ENCODE measurements at regions not wholly inside any gene's neighbourhood (a gene's known extent, or its start where the extent isn't known, plus 50 kb on each side); places are given as distances from the start of the nearest gene placed in this dataset.

- peaks cover 6 to 29% of the 10 kb centered on the region in 2 experiments; a peak in 4 of 5 replicates for H3K4me1 ChIP-seq (replicated peaks in 1 of 2; ENCODE audit: control insufficient read depth in 2 of 2, insufficient read depth in 2 of 2, low read length in 2 of 2)
- H3K36me3 ChIP-seq (ENCODE audit: control insufficient read depth, insufficient read depth, low read length): no peaks in the 10 kb centered on the region
- H3K27ac ChIP-seq (ENCODE audit: extremely low read depth, low read depth, low read length): no peak overlapping the region
- TF ChIP-seq CCNT2 (IDR thresholded peaks at IDR 0.05; ENCODE audit: borderline replicate concordance, extremely low read depth, insufficient read length, low read depth, low read length) (no peak), POLR2G (IDR thresholded peaks at IDR 0.05; ENCODE audit: low read depth, low read length) (no peak)
- no peaks in the 10 kb centered on the region for H3K9me3 ChIP-seq (replicated peaks; ENCODE audit: control insufficient read depth, insufficient read depth, low read depth, low read length)
- intact Hi-C loops (cut with micrococcal nuclease) (loop anchor here (10.0 kb wide), 1 partner anchor 477 kb away; no protein-coding TSS in a partner anchor), in situ Hi-C loops (cut with MboI) (no loop called here)
- H4K20me1 ChIP-seq (replicated peaks; ENCODE audit: control insufficient read depth, insufficient read depth, low read length): no peaks in the 10 kb centered on the region
- DNase-seq (ENCODE audit: extremely low read depth in 1 of 4, low spot score in 3 of 4) (no peak), FAIRE-seq (no peak), ATAC-seq (no peak)
- H3K27me3 ChIP-seq (ENCODE audit: control insufficient read depth in 2 of 2, insufficient read depth in 2 of 2, low read length in 2 of 2): no peaks in the 10 kb centered on the region
- H3K79me2 ChIP-seq (ENCODE audit: control insufficient read depth, insufficient read depth, low read length): no peaks in the 10 kb centered on the region
- no peaks in the 10 kb centered on the region for H3K9me1 ChIP-seq (ENCODE audit: control insufficient read depth, insufficient read depth, low read length)
- no TSS peak for BruUV-seq (replicated peaks)
- POLR2A ChIA-PET: interaction anchor here (0.6 to 1.0 kb wide), 2 partner anchors 30 to 424 kb away, joined by 3 read pairs; no protein-coding TSS in a partner anchor
- CTCF ChIA-PET (ENCODE audit: low intra/inter-chr PET ratio): no interaction called here
- H3K4me3 ChIP-seq: no peak overlapping the region
- H2AFZ ChIP-seq (ENCODE audit: low read depth, low read length): no peak overlapping the region
- no peak overlapping the region for H3K4me2 ChIP-seq (ENCODE audit: insufficient read depth, low read length)
- 50% methylated on average over 3 of the region's 3 CpGs for WGBS (ENCODE audit: insufficient coverage, low coverage, missing lambda C conversion rate)
- H3K9ac ChIP-seq (ENCODE audit: insufficient read depth in 1 of 2, low read depth in 2 of 2, low read length in 2 of 2): no peak overlapping the region
Measured at GRCh38 chr4:128388352-128388630, 100.7 kb upstream of the PGRMC2 start.

- intact Hi-C loops (cut with micrococcal nuclease): loop anchor here (10.0 kb wide), 1 partner anchor 477 kb away; no protein-coding TSS in a partner anchor
- CTCF ChIA-PET (ENCODE audit: low intra/inter-chr PET ratio): no interaction called here
- no peaks in the 10 kb centered on the region for H3K79me2 ChIP-seq (ENCODE audit: control insufficient read depth, insufficient read depth, low read length)
- DNase-seq (ENCODE audit: extremely low read depth in 1 of 4, low spot score in 3 of 4): no peak
- H3K4me2 ChIP-seq (ENCODE audit: insufficient read depth, low read length): no peak overlapping the region
- in situ Hi-C loops (cut with MboI): no loop called here
- peak overlapping the region; percentile 77; the same call in 1 of the 2 replicates for H2AFZ ChIP-seq (ENCODE audit: low read depth, low read length)
- no peaks in the 10 kb centered on the region for H3K9me3 ChIP-seq (replicated peaks; ENCODE audit: control insufficient read depth, insufficient read depth, low read depth, low read length)
- no peak for ATAC-seq
- H4K20me1 ChIP-seq (replicated peaks; ENCODE audit: control insufficient read depth, insufficient read depth, low read length): no peaks in the 10 kb centered on the region
- H3K27me3 ChIP-seq (ENCODE audit: control insufficient read depth in 2 of 2, insufficient read depth in 2 of 2, low read length in 2 of 2): no peaks in the 10 kb centered on the region
- POLR2A ChIA-PET: interaction anchor here (0.6 to 1.0 kb wide), 2 partner anchors 30 to 424 kb away, joined by 3 read pairs; no protein-coding TSS in a partner anchor
- H3K9ac ChIP-seq (ENCODE audit: insufficient read depth in 1 of 2, low read depth in 2 of 2, low read length in 2 of 2): no peak overlapping the region
- H3K4me1 ChIP-seq (replicated peaks in 1 of 2; ENCODE audit: control insufficient read depth in 2 of 2, insufficient read depth in 2 of 2, low read length in 2 of 2): peaks cover 6 to 24% of the 10 kb centered on the region in 2 experiments; a peak in 4 of 5 replicates
- WGBS (ENCODE audit: insufficient coverage, low coverage, missing lambda C conversion rate): 56% methylated on average over 2 of the region's 2 CpGs
- no peak overlapping the region for H3K27ac ChIP-seq (ENCODE audit: extremely low read depth, low read depth, low read length)
- no peaks in the 10 kb centered on the region for H3K9me1 ChIP-seq (ENCODE audit: control insufficient read depth, insufficient read depth, low read length)
- peak; percentile 55 for FAIRE-seq
- no TSS peak for BruUV-seq (replicated peaks)
- no peak overlapping the region for H3K4me3 ChIP-seq
- TF ChIP-seq STAT5B (CRISPR knock-in tag; IDR thresholded peaks at IDR 0.05): no peak
- peak; percentile 77 for TF ChIP-seq PRDM10 (IDR thresholded peaks at IDR 0.05; ENCODE audit: partially characterized antibody)
- no peaks in the 10 kb centered on the region for H3K36me3 ChIP-seq (ENCODE audit: control insufficient read depth, insufficient read depth, low read length)
Measured at GRCh38 chr4:128387600-128388351, 100.2 kb upstream of the PGRMC2 start.
